Esophagus muscularis mucosa (tissue), 4 donors: ENCODE measurements at regions not wholly inside any gene's neighbourhood (a gene's known extent, or its start where the extent isn't known, plus 50 kb on each side); places are given as distances from the start of the nearest gene placed in this dataset.

Experiments used
- EP300 ChIP-seq: sonication (generic); formaldehyde crosslinking; IDR thresholded peaks from one replicate; pipeline ENCODE4 v1.6.1; 2017; ENCODE audit warnings: antibody characterized with exemption
- POLR2A ChIP-seq: fragments of 450-650 bp; IDR thresholded peaks from one replicate; pipeline ENCODE4 v1.6.1; 2017; ENCODE audit warnings: antibody characterized with exemption, moderate library complexity, mild to moderate bottlenecking, low read depth
- POLR2AphosphoS5 ChIP-seq, 2 donors: sonication (generic); formaldehyde crosslinking; IDR thresholded peaks; one replicate each; pipeline ENCODE4 v1.6.1; 2017; ENCODE audit warnings: antibody characterized with exemption in 2 of 2
- TF ChIP-seq, protein P1 (sequence below), 3 experiments: fragments of 200-600 bp in 2 of 3; fragments of 450-650 bp in 1 of 3; sonication (generic) in 2 of 3; IDR thresholded peaks; one replicate each; pipeline ENCODE4 v1.5.1; 2017 to 2019; ENCODE audit warnings: antibody characterized with exemption in 3 of 3, mild to moderate bottlenecking in 2 of 3, moderate library complexity in 1 of 3

GRCh38 chr10:9012312-9012711 is 957.8 kb downstream of the GATA3 start:
- TF ChIP-seq POLR2A (no peak), POLR2AphosphoS5 (IDR thresholded peaks at IDR 0.05) (peak in 1 of 2 donors; percentile 53), EP300 (no peak)
- TF ChIP-seq, protein P1, sequence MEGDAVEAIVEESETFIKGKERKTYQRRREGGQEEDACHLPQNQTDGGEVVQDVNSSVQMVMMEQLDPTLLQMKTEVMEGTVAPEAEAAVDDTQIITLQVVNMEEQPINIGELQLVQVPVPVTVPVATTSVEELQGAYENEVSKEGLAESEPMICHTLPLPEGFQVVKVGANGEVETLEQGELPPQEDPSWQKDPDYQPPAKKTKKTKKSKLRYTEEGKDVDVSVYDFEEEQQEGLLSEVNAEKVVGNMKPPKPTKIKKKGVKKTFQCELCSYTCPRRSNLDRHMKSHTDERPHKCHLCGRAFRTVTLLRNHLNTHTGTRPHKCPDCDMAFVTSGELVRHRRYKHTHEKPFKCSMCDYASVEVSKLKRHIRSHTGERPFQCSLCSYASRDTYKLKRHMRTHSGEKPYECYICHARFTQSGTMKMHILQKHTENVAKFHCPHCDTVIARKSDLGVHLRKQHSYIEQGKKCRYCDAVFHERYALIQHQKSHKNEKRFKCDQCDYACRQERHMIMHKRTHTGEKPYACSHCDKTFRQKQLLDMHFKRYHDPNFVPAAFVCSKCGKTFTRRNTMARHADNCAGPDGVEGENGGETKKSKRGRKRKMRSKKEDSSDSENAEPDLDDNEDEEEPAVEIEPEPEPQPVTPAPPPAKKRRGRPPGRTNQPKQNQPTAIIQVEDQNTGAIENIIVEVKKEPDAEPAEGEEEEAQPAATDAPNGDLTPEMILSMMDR (IDR thresholded peaks at IDR 0.05), result no peak
